ENCODE measurements at regions not wholly inside any gene's neighbourhood (a gene's known extent, or its start where the extent isn't known, plus 50 kb on each side); places are given as distances from the start of the nearest gene placed in this dataset.

DNA sequence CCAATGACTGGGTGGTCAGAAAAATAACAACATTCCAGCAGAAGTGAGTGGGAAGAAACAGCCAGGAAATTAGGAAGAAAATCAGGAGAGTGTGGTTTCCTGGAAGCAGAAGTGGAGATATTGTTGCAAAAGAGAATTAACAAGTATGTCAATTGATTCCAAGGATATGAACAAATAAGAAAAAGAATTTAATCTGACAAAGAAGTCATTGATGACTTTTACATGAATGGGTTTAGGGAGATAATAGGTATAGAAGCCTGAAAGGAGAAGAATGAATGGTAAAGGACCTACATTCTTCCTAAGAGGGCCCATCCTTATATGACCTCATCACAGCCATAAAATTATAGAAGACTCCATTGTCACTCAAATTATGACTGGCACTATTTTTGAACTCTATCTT, 1440.1 kb downstream of the OTOL1 start:
- no peak for TF ChIP-seq TRIM28 (IDR thresholded peaks at IDR 0.05; ENCODE audit: borderline replicate concordance, low read length)
- no peak for TF ChIP-seq PRDM1 (tag by site-specific recombination; IDR thresholded peaks at IDR 0.05)
- TF ChIP-seq ZNF660 (tag by site-specific recombination; IDR thresholded peaks at IDR 0.05), result no peak
- TF ChIP-seq ZNF514 (tag by site-specific recombination; IDR thresholded peaks at IDR 0.05), result no peak
- TF ChIP-seq GLI4 (tag by site-specific recombination; IDR thresholded peaks at IDR 0.05), result no peak
- TF ChIP-seq, protein P1, sequence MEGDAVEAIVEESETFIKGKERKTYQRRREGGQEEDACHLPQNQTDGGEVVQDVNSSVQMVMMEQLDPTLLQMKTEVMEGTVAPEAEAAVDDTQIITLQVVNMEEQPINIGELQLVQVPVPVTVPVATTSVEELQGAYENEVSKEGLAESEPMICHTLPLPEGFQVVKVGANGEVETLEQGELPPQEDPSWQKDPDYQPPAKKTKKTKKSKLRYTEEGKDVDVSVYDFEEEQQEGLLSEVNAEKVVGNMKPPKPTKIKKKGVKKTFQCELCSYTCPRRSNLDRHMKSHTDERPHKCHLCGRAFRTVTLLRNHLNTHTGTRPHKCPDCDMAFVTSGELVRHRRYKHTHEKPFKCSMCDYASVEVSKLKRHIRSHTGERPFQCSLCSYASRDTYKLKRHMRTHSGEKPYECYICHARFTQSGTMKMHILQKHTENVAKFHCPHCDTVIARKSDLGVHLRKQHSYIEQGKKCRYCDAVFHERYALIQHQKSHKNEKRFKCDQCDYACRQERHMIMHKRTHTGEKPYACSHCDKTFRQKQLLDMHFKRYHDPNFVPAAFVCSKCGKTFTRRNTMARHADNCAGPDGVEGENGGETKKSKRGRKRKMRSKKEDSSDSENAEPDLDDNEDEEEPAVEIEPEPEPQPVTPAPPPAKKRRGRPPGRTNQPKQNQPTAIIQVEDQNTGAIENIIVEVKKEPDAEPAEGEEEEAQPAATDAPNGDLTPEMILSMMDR (tag by site-specific recombination; IDR thresholded peaks at IDR 0.05), result no peak
- TF ChIP-seq ZBTB48 (tag by site-specific recombination; IDR thresholded peaks at IDR 0.05), result no peak
- no peak for TF ChIP-seq ZNF501 (tag by site-specific recombination; IDR thresholded peaks at IDR 0.05)
